Choroid plexus epithelial cell (primary cell): ENCODE measurements at regions not wholly inside any gene's neighbourhood (a gene's known extent, or its start where the extent isn't known, plus 50 kb on each side); places are given as distances from the start of the nearest gene placed in this dataset.
"Not testable (repeated sequence)": the region's sequence is repeated elsewhere in the genome, so short reads cannot be mapped to it uniquely, and the experiment has no call there.

Experiments used
- DNase-seq: peaks from one replicate; pipeline ENCODE4 v3.0.0-alpha.2; 2010; ENCODE audit warnings: low read depth
- H3K4me3 ChIP-seq: 2 replicates; pipeline ENCODE4 v1.5.1; 2011; ENCODE audit warnings: low read depth, mild to moderate bottlenecking, control low read depth, low read length, moderate library complexity
- TF ChIP-seq, protein P1 (sequence below): conservative IDR thresholded peaks from 2 replicates; pipeline ENCODE4 v1.5.1; 2011; ENCODE audit warnings: low read depth, mild to moderate bottlenecking, control low read depth, inconsistent platforms, low read length, moderate library complexity

DNA sequence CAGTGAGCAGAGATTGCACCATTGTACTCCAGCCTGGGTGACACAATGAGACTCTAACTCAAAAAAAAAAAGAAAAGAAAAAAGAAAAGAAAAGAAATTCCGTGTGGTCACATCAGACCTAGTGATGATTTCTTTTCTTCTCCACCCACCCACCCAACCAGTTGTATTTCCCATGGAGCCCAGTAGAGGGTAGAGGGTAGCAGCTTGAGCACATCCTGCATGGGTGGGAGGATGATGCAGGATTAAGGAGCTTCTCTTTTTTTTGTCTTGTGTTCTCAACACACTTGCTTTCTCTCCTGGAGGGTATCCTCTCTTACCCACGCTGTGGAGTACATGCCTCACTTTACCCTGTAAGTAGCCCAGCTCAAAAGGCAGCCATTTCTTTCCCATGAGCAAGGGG, 118.6 kb upstream of the CARD11 start:
- peak; percentile 46 for DNase-seq
- H3K4me3 ChIP-seq, result no peak overlapping the region
- TF ChIP-seq, protein P1, sequence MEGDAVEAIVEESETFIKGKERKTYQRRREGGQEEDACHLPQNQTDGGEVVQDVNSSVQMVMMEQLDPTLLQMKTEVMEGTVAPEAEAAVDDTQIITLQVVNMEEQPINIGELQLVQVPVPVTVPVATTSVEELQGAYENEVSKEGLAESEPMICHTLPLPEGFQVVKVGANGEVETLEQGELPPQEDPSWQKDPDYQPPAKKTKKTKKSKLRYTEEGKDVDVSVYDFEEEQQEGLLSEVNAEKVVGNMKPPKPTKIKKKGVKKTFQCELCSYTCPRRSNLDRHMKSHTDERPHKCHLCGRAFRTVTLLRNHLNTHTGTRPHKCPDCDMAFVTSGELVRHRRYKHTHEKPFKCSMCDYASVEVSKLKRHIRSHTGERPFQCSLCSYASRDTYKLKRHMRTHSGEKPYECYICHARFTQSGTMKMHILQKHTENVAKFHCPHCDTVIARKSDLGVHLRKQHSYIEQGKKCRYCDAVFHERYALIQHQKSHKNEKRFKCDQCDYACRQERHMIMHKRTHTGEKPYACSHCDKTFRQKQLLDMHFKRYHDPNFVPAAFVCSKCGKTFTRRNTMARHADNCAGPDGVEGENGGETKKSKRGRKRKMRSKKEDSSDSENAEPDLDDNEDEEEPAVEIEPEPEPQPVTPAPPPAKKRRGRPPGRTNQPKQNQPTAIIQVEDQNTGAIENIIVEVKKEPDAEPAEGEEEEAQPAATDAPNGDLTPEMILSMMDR, result peak; percentile 50

DNA sequence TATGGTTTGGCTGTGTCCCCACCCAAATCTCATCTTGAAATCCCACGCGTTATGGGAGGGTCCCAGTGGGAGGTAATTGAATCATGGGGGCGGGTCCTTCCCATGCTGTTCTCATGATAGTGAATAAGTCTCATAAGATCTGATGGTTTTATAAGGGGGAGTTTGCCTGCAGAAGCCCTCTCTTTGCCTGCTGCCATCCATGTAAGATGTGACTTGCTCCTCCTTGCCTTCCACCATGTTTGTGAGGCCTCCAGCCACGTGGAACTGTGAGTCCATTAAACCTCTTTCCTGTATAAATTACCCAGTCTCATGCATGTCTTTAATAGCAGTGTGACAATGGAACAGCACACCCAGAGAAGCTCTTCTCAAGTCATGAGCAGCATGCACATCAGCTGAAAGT, 119.1 kb upstream of the CARD11 start:
- not testable (repeated sequence) for H3K4me3 ChIP-seq, DNase-seq

- TF ChIP-seq, protein P1, result no peak
- DNase-seq, result peak; percentile 12
- no peak overlapping the region for H3K4me3 ChIP-seq
Observed at GRCh38 chr7:3164380-3164792, 120.7 kb upstream of the CARD11 start.

- TF ChIP-seq, protein P1, result no peak
- no peak overlapping the region for H3K4me3 ChIP-seq
- no peak for DNase-seq
Observed at GRCh38 chr7:3165681-3166580, 122.3 kb upstream of the CARD11 start.

GRCh38 chr7:3167551-3167950, 123.9 kb upstream of the CARD11 start:
- TF ChIP-seq, protein P1, result no peak
- no peak for DNase-seq
- H3K4me3 ChIP-seq, result no peak overlapping the region

- H3K4me3 ChIP-seq, result no peak overlapping the region
- DNase-seq, result no peak
- TF ChIP-seq, protein P1, result no peak
Observed at GRCh38 chr7:3168370-3168769, 124.7 kb upstream of the CARD11 start.

GRCh38 chr7:3168869-3169268, 125.2 kb upstream of the CARD11 start:
- no peak overlapping the region for H3K4me3 ChIP-seq
- TF ChIP-seq, protein P1, result no peak
- peak; percentile 14 for DNase-seq
